Neural progenitor cell (in vitro differentiated cells): ENCODE measurements at regions not wholly inside any gene's neighbourhood (a gene's known extent, or its start where the extent isn't known, plus 50 kb on each side); places are given as distances from the start of the nearest gene placed in this dataset.

ENCODE experiments used
- DNase-seq: peaks from one replicate; pipeline ENCODE4 v3.0.0-alpha.2; 2016; ENCODE audit warnings: low spot score
- H2AFZ ChIP-seq: fragments of 200-600 bp; sonication (generic); replicated peaks from 2 replicates; pipeline ENCODE4 v1.6.1; 2016; ENCODE audit warnings: antibody characterized with exemption
- H3F3A ChIP-seq: fragments of 200-600 bp; sonication (generic); 2 replicates; pipeline ENCODE4 v1.6.1; 2016; ENCODE audit warnings: antibody characterized with exemption, low read depth
- H3K27ac ChIP-seq: fragments of 200-600 bp; sonication (generic); 2 replicates; pipeline ENCODE4 v1.5.1; 2016; ENCODE audit warnings: mild to moderate bottlenecking
- H3K27me3 ChIP-seq: fragments of 200-600 bp; sonication (generic); 2 replicates; pipeline ENCODE4 v1.6.1; 2016; ENCODE audit warnings: mild to moderate bottlenecking, moderate library complexity
- H3K36me3 ChIP-seq: fragments of 200-600 bp; sonication (generic); 2 replicates; pipeline ENCODE4 v1.5.1; 2016
- H3K4me1 ChIP-seq: fragments of 200-600 bp; sonication (generic); 2 replicates; pipeline ENCODE4 v1.6.1; 2016; ENCODE audit warnings: mixed run types
- H3K4me2 ChIP-seq: fragments of 200-600 bp; sonication (generic); 2 replicates; pipeline ENCODE4 v1.6.1; 2016
- H3K4me3 ChIP-seq: fragments of 200-600 bp; sonication (generic); 2 replicates; pipeline ENCODE4 v1.5.1; 2016
- H3K79me2 ChIP-seq: fragments of 200-600 bp; sonication (generic); 2 replicates; pipeline ENCODE4 v1.6.1; 2016; ENCODE audit warnings: low read depth
- H3K9ac ChIP-seq: fragments of 200-600 bp; sonication (generic); 2 replicates; pipeline ENCODE4 v1.6.1; 2016
- H3K9me3 ChIP-seq: fragments of 200-600 bp; sonication (generic); 2 replicates; pipeline ENCODE4 v1.5.1; 2016; ENCODE audit warnings: low read depth
- H4K20me1 ChIP-seq: fragments of 200-600 bp; sonication (generic); 2 replicates; pipeline ENCODE4 v1.6.1; 2016; ENCODE audit warnings: low read depth
- H3K27ac Mint-ChIP-seq: 3 replicates; pipeline ENCODE4 v1.8.0; 2021; ENCODE audit warnings: mixed read lengths
- H3K27me3 Mint-ChIP-seq: 2 replicates; pipeline ENCODE4 v1.8.0; 2022; ENCODE audit warnings: low read depth, mild to moderate bottlenecking, inconsistent platforms, moderate library complexity, mixed read lengths; ENCODE audit not compliant: insufficient read depth
- H3K36me3 Mint-ChIP-seq: 3 replicates; pipeline ENCODE4 v1.8.0; 2021; ENCODE audit warnings: mixed read lengths
- H3K4me1 Mint-ChIP-seq: 3 replicates; pipeline ENCODE4 v1.8.0; 2021; ENCODE audit warnings: mixed read lengths
- H3K4me3 Mint-ChIP-seq: 3 replicates; pipeline ENCODE4 v1.8.0; 2021; ENCODE audit warnings: mild to moderate bottlenecking, moderate library complexity, mixed read lengths
- H3K9me3 Mint-ChIP-seq: 3 replicates; pipeline ENCODE4 v1.8.0; 2020; ENCODE audit warnings: mixed read lengths
- CTCF ChIP-seq: fragments of 200-600 bp; sonication (generic); IDR thresholded peaks from 2 replicates; pipeline ENCODE4 v1.5.1; 2017; ENCODE audit warnings: antibody characterized with exemption, mild to moderate bottlenecking
- EZH2 ChIP-seq: fragments of 200-600 bp; sonication (generic); IDR thresholded peaks from 2 replicates; pipeline ENCODE4 v1.6.1; 2017; ENCODE audit warnings: antibody characterized with exemption, mild to moderate bottlenecking, moderate library complexity
- EZH2phosphoT487 ChIP-seq: fragments of 200-600 bp; sonication (generic); IDR thresholded peaks from 2 replicates; pipeline ENCODE4 v1.6.1; 2017; ENCODE audit warnings: antibody characterized with exemption

DNA sequence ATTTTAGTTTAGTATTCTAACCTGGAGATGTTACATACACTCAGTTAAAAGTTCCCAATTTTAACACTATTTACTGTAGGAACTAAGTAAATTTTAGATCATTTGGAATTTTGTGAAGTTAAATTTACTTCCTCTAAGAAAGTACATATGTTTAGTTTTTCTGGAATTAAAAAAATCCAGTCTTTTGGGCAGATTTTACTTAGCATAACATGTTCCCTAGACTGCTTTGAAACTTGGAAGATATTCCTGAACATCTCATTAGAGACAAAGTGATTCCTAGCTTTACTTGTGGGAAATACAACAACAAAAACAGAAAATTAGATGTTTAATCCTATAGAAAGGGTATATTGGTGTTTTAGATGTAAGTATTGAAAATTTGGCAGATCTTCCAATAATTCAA lies 930.0 kb upstream of the PTPRD start:
- no peaks in the 10 kb centered on the region for H3K27me3 ChIP-seq
- no peaks in the 10 kb centered on the region for H3F3A ChIP-seq
- Mint-ChIP-seq H3K4me3 (no peak overlapping the region), H3K9me3 (no peaks in the 10 kb centered on the region), H3K36me3 (no peaks in the 10 kb centered on the region), H3K27me3 (no peaks in the 10 kb centered on the region), H3K4me1 (no peaks in the 10 kb centered on the region), H3K27ac (no peak overlapping the region)
- no peaks in the 10 kb centered on the region for H3K79me2 ChIP-seq
- no peak for DNase-seq
- no peak for TF ChIP-seq CTCF
- no peak overlapping the region for H3K4me3 ChIP-seq
- no peak overlapping the region for H2AFZ ChIP-seq
- no peak overlapping the region for H3K4me2 ChIP-seq
- no peaks in the 10 kb centered on the region for H3K4me1 ChIP-seq
- H4K20me1 ChIP-seq = no peaks in the 10 kb centered on the region
- H3K36me3 ChIP-seq = no peaks in the 10 kb centered on the region
- no peak overlapping the region for H3K9ac ChIP-seq
- H3K27ac ChIP-seq = no peak overlapping the region
- H3K9me3 ChIP-seq = no peaks in the 10 kb centered on the region

DNA sequence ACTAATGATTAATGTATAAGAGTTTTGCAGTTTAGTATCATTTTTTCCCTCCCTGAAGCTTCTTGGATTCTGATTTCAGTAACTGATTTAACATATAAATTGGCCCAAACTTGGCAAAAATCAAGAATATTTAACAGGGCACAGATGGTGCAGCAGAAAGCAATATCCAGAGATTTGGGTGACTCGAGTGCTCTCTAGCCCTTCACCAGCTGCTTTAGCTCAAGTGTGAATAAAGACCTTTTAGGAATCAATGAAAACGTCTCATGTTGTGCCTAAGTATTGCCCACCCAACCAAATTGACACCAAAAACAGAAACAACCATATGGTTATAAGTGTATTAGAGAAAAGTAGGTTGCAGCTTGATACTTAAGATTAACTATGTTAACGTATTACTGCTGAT lies 933.4 kb upstream of the PTPRD start:
- Histone ChIP-seq H3K27me3 (no peaks in the 10 kb centered on the region), H2AFZ (no peak overlapping the region), H3K9me3 (no peaks in the 10 kb centered on the region), H3F3A (no peaks in the 10 kb centered on the region), H3K27ac (no peak overlapping the region), H4K20me1 (no peaks in the 10 kb centered on the region), H3K36me3 (no peaks in the 10 kb centered on the region), H3K9ac (no peak overlapping the region), H3K79me2 (no peaks in the 10 kb centered on the region), H3K4me1 (no peaks in the 10 kb centered on the region), H3K4me3 (no peak overlapping the region), H3K4me2 (no peak overlapping the region)
- Mint-ChIP-seq H3K9me3 (no peaks in the 10 kb centered on the region), H3K27me3 (no peaks in the 10 kb centered on the region), H3K4me1 (no peaks in the 10 kb centered on the region), H3K4me3 (no peak overlapping the region), H3K36me3 (no peaks in the 10 kb centered on the region), H3K27ac (no peak overlapping the region)
- DNase-seq = no peak
- TF ChIP-seq CTCF (no peak), EZH2phosphoT487 (no peak), EZH2 (no peak)

- no peak for DNase-seq
- Histone ChIP-seq H3K9ac (no peak overlapping the region), H4K20me1 (no peaks in the 10 kb centered on the region), H3K4me1 (no peaks in the 10 kb centered on the region), H3K9me3 (no peaks in the 10 kb centered on the region), H3F3A (no peaks in the 10 kb centered on the region), H3K27ac (no peak overlapping the region), H3K36me3 (no peaks in the 10 kb centered on the region), H3K79me2 (no peaks in the 10 kb centered on the region), H3K4me2 (no peak overlapping the region), H2AFZ (no peak overlapping the region), H3K4me3 (no peak overlapping the region), H3K27me3 (no peaks in the 10 kb centered on the region)
- TF ChIP-seq EZH2 (no peak), EZH2phosphoT487 (no peak), CTCF (no peak)
- no peak overlapping the region for H3K27ac Mint-ChIP-seq
- no peaks in the 10 kb centered on the region for H3K36me3 Mint-ChIP-seq
- no peaks in the 10 kb centered on the region for H3K4me1 Mint-ChIP-seq
- no peaks in the 10 kb centered on the region for H3K27me3 Mint-ChIP-seq
- no peaks in the 10 kb centered on the region for H3K9me3 Mint-ChIP-seq
- H3K4me3 Mint-ChIP-seq = no peak overlapping the region
These were observed 936.6 kb upstream of the PTPRD start for GRCh38 chr9:11549311-11549794.

GRCh38 chr9:11551106-11551505 lies 938.3 kb upstream of the PTPRD start:
- no peak overlapping the region for H3K4me2 ChIP-seq
- H3K79me2 ChIP-seq = no peaks in the 10 kb centered on the region
- no peaks in the 10 kb centered on the region for H3F3A ChIP-seq
- no peak overlapping the region for H3K9ac ChIP-seq
- no peak overlapping the region for H3K4me3 ChIP-seq
- no peak overlapping the region for H2AFZ ChIP-seq
- H3K9me3 ChIP-seq = no peaks in the 10 kb centered on the region
- no peak overlapping the region for H3K27ac ChIP-seq
- H3K36me3 ChIP-seq = no peaks in the 10 kb centered on the region
- no peaks in the 10 kb centered on the region for H3K27me3 Mint-ChIP-seq
- no peaks in the 10 kb centered on the region for H3K9me3 Mint-ChIP-seq
- H3K4me3 Mint-ChIP-seq = no peak overlapping the region
- no peak overlapping the region for H3K27ac Mint-ChIP-seq
- no peaks in the 10 kb centered on the region for H3K4me1 Mint-ChIP-seq
- TF ChIP-seq EZH2phosphoT487 (no peak), EZH2 (no peak), CTCF (no peak)
- DNase-seq = no peak
- no peaks in the 10 kb centered on the region for H3K4me1 ChIP-seq
- no peaks in the 10 kb centered on the region for H4K20me1 ChIP-seq
- no peaks in the 10 kb centered on the region for H3K36me3 Mint-ChIP-seq
- no peaks in the 10 kb centered on the region for H3K27me3 ChIP-seq
